ENCODE measurements at regions not wholly inside any gene's neighbourhood (a gene's known extent, or its start where the extent isn't known, plus 50 kb on each side); places are given as distances from the start of the nearest gene placed in this dataset.

DNA sequence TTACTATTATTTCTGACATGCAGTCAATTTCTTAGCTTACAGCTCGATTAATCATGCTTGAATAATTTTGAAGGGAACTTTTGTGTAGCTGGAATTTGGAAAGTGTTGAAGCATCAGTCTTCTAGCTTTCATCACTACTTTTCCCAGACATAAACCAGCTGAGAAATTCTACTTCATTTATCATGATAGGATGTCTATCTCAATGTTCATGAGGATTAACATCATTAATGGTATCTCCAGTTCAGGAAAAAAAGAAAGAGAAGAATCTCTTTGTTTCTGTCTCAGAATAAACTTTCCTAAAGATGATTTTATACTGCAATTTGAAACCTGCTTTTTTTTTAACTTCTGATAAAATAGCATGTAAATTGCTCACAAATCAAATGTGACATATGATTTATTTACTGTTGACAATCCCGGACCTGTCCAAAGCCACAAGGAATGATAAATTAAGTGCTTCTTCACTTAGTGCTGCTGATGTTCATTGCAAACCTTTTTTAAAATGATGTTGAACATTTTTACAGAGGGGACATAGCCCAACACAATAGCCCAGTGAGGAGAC is 412.1 kb upstream of the CLINT1 start:
- Histone ChIP-seq H3K27me3 (ENCODE audit: control insufficient read depth in 1 of 2, insufficient read depth in 2 of 2, low read length in 2 of 2) (no peaks in the 10 kb centered on the region), H3K9me3 (ENCODE audit: low read length) (no peaks in the 10 kb centered on the region), H3K4me1 (ENCODE audit: insufficient read depth, low read length) (no peaks in the 10 kb centered on the region), H4K20me1 (ENCODE audit: insufficient read depth, low read length) (no peaks in the 10 kb centered on the region), H3K9ac (ENCODE audit: insufficient read depth, low read depth, low read length) (no peak overlapping the region), H3K79me2 (ENCODE audit: insufficient read depth, low read length) (no peaks in the 10 kb centered on the region), H3K4me3 (replicated peaks in 1 of 3; ENCODE audit: insufficient read depth in 1 of 3, low read depth in 2 of 3, low read length in 3 of 3) (no peak overlapping the region), H3K27ac (ENCODE audit: extremely low read length, insufficient read depth, low read length) (no peak overlapping the region), H3K4me2 (ENCODE audit: low read depth, low read length) (no peak overlapping the region), H3K36me3 (replicated peaks in 1 of 2; ENCODE audit: control insufficient read depth in 1 of 2, insufficient read depth in 2 of 2, low read length in 2 of 2) (no peaks in the 10 kb centered on the region), H2AFZ (ENCODE audit: low read length) (no peak overlapping the region)
- ChIA-PET CTCF (ENCODE audit: low intra/inter-chr PET ratio, low total read pairs) (no interaction called here), POLR2A (no interaction called here)
- FAIRE-seq (no peak), DNase-seq (ENCODE audit: low spot score) (no peak), ATAC-seq (no peak)
- intact Hi-C loops (cut with micrococcal nuclease; ENCODE audit: unreplicated experiment) (no loop called here), in situ Hi-C loops (cut with HindIII; ENCODE audit: extremely low pct_ligation_motif_present, low pct_unique_long_range_greater_than_20kb) (no loop called here)
- BruUV-seq (replicated peaks), result no TSS peak
- WGBS (ENCODE audit: low lambda C conversion rate), result 0% methylated on average over 2 of the region's 2 CpGs
- TF ChIP-seq, protein P1, sequence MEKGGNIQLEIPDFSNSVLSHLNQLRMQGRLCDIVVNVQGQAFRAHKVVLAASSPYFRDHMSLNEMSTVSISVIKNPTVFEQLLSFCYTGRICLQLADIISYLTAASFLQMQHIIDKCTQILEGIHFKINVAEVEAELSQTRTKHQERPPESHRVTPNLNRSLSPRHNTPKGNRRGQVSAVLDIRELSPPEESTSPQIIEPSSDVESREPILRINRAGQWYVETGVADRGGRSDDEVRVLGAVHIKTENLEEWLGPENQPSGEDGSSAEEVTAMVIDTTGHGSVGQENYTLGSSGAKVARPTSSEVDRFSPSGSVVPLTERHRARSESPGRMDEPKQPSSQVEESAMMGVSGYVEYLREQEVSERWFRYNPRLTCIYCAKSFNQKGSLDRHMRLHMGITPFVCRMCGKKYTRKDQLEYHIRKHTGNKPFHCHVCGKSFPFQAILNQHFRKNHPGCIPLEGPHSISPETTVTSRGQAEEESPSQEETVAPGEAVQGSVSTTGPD (CRISPR knock-in tag; IDR thresholded peaks at IDR 0.05), result no peak
- TF ChIP-seq MZF1 (CRISPR knock-in tag; IDR thresholded peaks at IDR 0.05; ENCODE audit: borderline replicate concordance) (no peak), NONO (IDR thresholded peaks at IDR 0.05) (no peak), NONO (CRISPR knock-in tag; conservative IDR thresholded peaks at IDR 0.05) (no peak), REPIN1 (CRISPR knock-in tag; IDR thresholded peaks at IDR 0.05; ENCODE audit: borderline replicate concordance, low read depth) (no peak), CTCF (CRISPR knock-in tag; IDR thresholded peaks at IDR 0.05) (no peak), KDM3A (CRISPR knock-in tag; IDR thresholded peaks at IDR 0.05; ENCODE audit: low read depth) (no peak), ZNF775 (CRISPR knock-in tag; IDR thresholded peaks at IDR 0.05; ENCODE audit: borderline replicate concordance) (no peak), ETV5 (CRISPR knock-in tag; IDR thresholded peaks at IDR 0.05; ENCODE audit: borderline replicate concordance) (no peak), MATR3 (CRISPR knock-in tag; IDR thresholded peaks at IDR 0.05) (no peak), AHDC1 (CRISPR knock-in tag; IDR thresholded peaks at IDR 0.05; ENCODE audit: borderline replicate concordance) (no peak), ZNF17 (CRISPR knock-in tag; IDR thresholded peaks at IDR 0.05) (no peak), MYNN (CRISPR knock-in tag; IDR thresholded peaks at IDR 0.05; ENCODE audit: low read depth) (no peak), NR2F1 (CRISPR knock-in tag; IDR thresholded peaks at IDR 0.05) (no peak), ZNF572 (CRISPR knock-in tag; IDR thresholded peaks at IDR 0.05) (no peak), SP4 (CRISPR knock-in tag; IDR thresholded peaks at IDR 0.05) (no peak)
- TF ChIP-seq, protein P2, sequence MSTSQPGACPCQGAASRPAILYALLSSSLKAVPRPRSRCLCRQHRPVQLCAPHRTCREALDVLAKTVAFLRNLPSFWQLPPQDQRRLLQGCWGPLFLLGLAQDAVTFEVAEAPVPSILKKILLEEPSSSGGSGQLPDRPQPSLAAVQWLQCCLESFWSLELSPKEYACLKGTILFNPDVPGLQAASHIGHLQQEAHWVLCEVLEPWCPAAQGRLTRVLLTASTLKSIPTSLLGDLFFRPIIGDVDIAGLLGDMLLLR (CRISPR knock-in tag; IDR thresholded peaks at IDR 0.05), result no peak
